Activated CD4-positive, alpha-beta T cell treated with anti-CD3 and anti-CD28 coated beads for 36 hours (primary cell): ENCODE measurements at regions not wholly inside any gene's neighbourhood (a gene's known extent, or its start where the extent isn't known, plus 50 kb on each side); places are given as distances from the start of the nearest gene placed in this dataset.

Experiments used
- ATAC-seq: fragments of 200-7000 bp; cut with Tn5 transposase; one replicate; pipeline ENCODE4 v1.10.0; 2021; ENCODE audit warnings: mild to moderate bottlenecking, moderate library complexity
- CTCF ChIA-PET: fragments of 350-600 bp; sonication (Branson Sonifier 250); formaldehyde crosslinking; loops from one replicate; lab custom pipeline; 2021; ENCODE audit warnings: antibody characterized with exemption; lab: Charles Lee
- POLR2A ChIA-PET: fragments of 350-600 bp; sonication (Branson Sonifier 250); formaldehyde crosslinking; loops from one replicate; lab custom pipeline; 2021; ENCODE audit warnings: antibody characterized with exemption, inconsistent platforms; lab: Charles Lee
- DNase-seq: peaks from one replicate; pipeline ENCODE4 v3.0.0-alpha.2; 2020
- H3K27ac Mint-ChIP-seq: one replicate; pipeline ENCODE4 v1.8.0; 2021; ENCODE audit warnings: mixed read lengths
- H3K27me3 Mint-ChIP-seq: one replicate; pipeline ENCODE4 v1.8.0; 2021; ENCODE audit warnings: mixed read lengths
- H3K36me3 Mint-ChIP-seq: one replicate; pipeline ENCODE4 v1.8.0; 2021; ENCODE audit warnings: low read depth, mixed read lengths
- H3K4me1 Mint-ChIP-seq: one replicate; pipeline ENCODE4 v1.8.0; 2021; ENCODE audit warnings: mixed read lengths
- H3K4me3 Mint-ChIP-seq: one replicate; pipeline ENCODE4 v1.8.0; 2021; ENCODE audit warnings: mild to moderate bottlenecking, moderate library complexity, mixed read lengths
- H3K9me3 Mint-ChIP-seq: one replicate; pipeline ENCODE4 v1.8.0; 2021; ENCODE audit warnings: low read depth, mixed read lengths
- intact Hi-C, 2 experiments: fragments of 100-400 bp; cut with DNase I in 1 of 2; cut with micrococcal nuclease in 1 of 2; formaldehyde crosslinking; loops; one replicate each; pipeline versions ENCODE4 v1.14.2 to v1.15.1; 2022 to 2024; cut with DNase I, micrococcal nuclease

GRCh38 chr16:86672179-86672863 is 94.0 kb downstream of the FOXL1 start:
- POLR2A ChIA-PET: no interaction called here
- Mint-ChIP-seq H3K36me3 (no peaks in the 10 kb centered on the region), H3K27me3 (peaks cover 14% of the 10 kb centered on the region), H3K4me1 (peaks cover 5% of the 10 kb centered on the region), H3K4me3 (no peak overlapping the region), H3K27ac (no peak overlapping the region), H3K9me3 (no peaks in the 10 kb centered on the region)
- CTCF ChIA-PET: no interaction called here
- DNase-seq (no peak), ATAC-seq (no peak)
- intact Hi-C loops: no loop called here

- DNase-seq (no peak), ATAC-seq (no peak)
- CTCF ChIA-PET: no interaction called here
- H3K27me3 Mint-ChIP-seq: peaks cover 10% of the 10 kb centered on the region
- intact Hi-C loops: no loop called here
- no peaks in the 10 kb centered on the region for H3K9me3 Mint-ChIP-seq
- H3K4me3 Mint-ChIP-seq: no peak overlapping the region
- no peak overlapping the region for H3K27ac Mint-ChIP-seq
- peaks cover 5% of the 10 kb centered on the region for H3K4me1 Mint-ChIP-seq
- POLR2A ChIA-PET: no interaction called here
- H3K36me3 Mint-ChIP-seq: no peaks in the 10 kb centered on the region
Measured at GRCh38 chr16:86673090-86673955, 95.0 kb downstream of the FOXL1 start.

GRCh38 chr16:86673956-86674453 is 95.7 kb downstream of the FOXL1 start:
- intact Hi-C loops: no loop called here
- no peak for DNase-seq
- H3K27me3 Mint-ChIP-seq: peaks cover 5% of the 10 kb centered on the region
- POLR2A ChIA-PET: no interaction called here
- peaks cover under 1% of the 10 kb centered on the region for H3K4me1 Mint-ChIP-seq
- H3K9me3 Mint-ChIP-seq: no peaks in the 10 kb centered on the region
- H3K27ac Mint-ChIP-seq: no peak overlapping the region
- H3K36me3 Mint-ChIP-seq: no peaks in the 10 kb centered on the region
- ATAC-seq: no peak
- CTCF ChIA-PET: no interaction called here
- H3K4me3 Mint-ChIP-seq: no peak overlapping the region

- POLR2A ChIA-PET: no interaction called here
- Mint-ChIP-seq H3K4me1 (no peaks in the 10 kb centered on the region), H3K36me3 (no peaks in the 10 kb centered on the region), H3K9me3 (peaks cover 2% of the 10 kb centered on the region), H3K4me3 (no peak overlapping the region), H3K27me3 (peaks cover 6% of the 10 kb centered on the region), H3K27ac (no peak overlapping the region)
- no peak for ATAC-seq
- CTCF ChIA-PET: no interaction called here
- intact Hi-C loops: no loop called here
- no peak for DNase-seq
Measured at GRCh38 chr16:86676254-86676670, 97.9 kb downstream of the FOXL1 start.

- Mint-ChIP-seq H3K27me3 (peaks cover 16% of the 10 kb centered on the region), H3K4me3 (no peak overlapping the region), H3K36me3 (no peaks in the 10 kb centered on the region), H3K9me3 (peaks cover 2% of the 10 kb centered on the region), H3K4me1 (no peaks in the 10 kb centered on the region), H3K27ac (no peak overlapping the region)
- no peak for ATAC-seq
- intact Hi-C loops: no loop called here
- ChIA-PET CTCF (no interaction called here), POLR2A (interaction anchor here (0.7 kb wide), 1 partner anchor 15 kb away, joined by 3 read pairs; no protein-coding TSS in a partner anchor)
- DNase-seq: no peak
Measured at GRCh38 chr16:86679490-86679889, 101.1 kb downstream of the FOXL1 start.

GRCh38 chr16:86680162-86680561 is 101.8 kb downstream of the FOXL1 start:
- Mint-ChIP-seq H3K27me3 (peaks cover 16% of the 10 kb centered on the region), H3K36me3 (no peaks in the 10 kb centered on the region), H3K4me1 (no peaks in the 10 kb centered on the region), H3K9me3 (peaks cover 2% of the 10 kb centered on the region), H3K4me3 (no peak overlapping the region), H3K27ac (no peak overlapping the region)
- ChIA-PET POLR2A (no interaction called here), CTCF (no interaction called here)
- DNase-seq (no peak), ATAC-seq (no peak)
- intact Hi-C loops: no loop called here

- CTCF ChIA-PET: no interaction called here
- intact Hi-C loops: no loop called here
- H3K27me3 Mint-ChIP-seq: peaks cover 16% of the 10 kb centered on the region
- DNase-seq (no peak), ATAC-seq (no peak)
- H3K9me3 Mint-ChIP-seq: peaks cover 2% of the 10 kb centered on the region
- no peaks in the 10 kb centered on the region for H3K4me1 Mint-ChIP-seq
- H3K36me3 Mint-ChIP-seq: no peaks in the 10 kb centered on the region
- POLR2A ChIA-PET: no interaction called here
- no peak overlapping the region for H3K27ac Mint-ChIP-seq
- no peak overlapping the region for H3K4me3 Mint-ChIP-seq
Measured at GRCh38 chr16:86680661-86681030, 102.3 kb downstream of the FOXL1 start.

GRCh38 chr16:86681031-86681756 is 102.8 kb downstream of the FOXL1 start:
- H3K27ac Mint-ChIP-seq: no peak overlapping the region
- H3K4me3 Mint-ChIP-seq: no peak overlapping the region
- H3K27me3 Mint-ChIP-seq: peaks cover 16% of the 10 kb centered on the region
- CTCF ChIA-PET: interaction anchor here (0.7 kb wide), 1 partner anchor 16 kb away, joined by 4 read pairs; no protein-coding TSS in a partner anchor
- H3K9me3 Mint-ChIP-seq: peaks cover 2% of the 10 kb centered on the region
- intact Hi-C loops: no loop called here
- H3K36me3 Mint-ChIP-seq: no peaks in the 10 kb centered on the region
- DNase-seq: no peak
- POLR2A ChIA-PET: no interaction called here
- ATAC-seq: no peak
- H3K4me1 Mint-ChIP-seq: no peaks in the 10 kb centered on the region

- CTCF ChIA-PET: interaction anchor here (0.7 kb wide), 1 partner anchor 17 kb away, joined by 4 read pairs; no protein-coding TSS in a partner anchor
- H3K4me3 Mint-ChIP-seq: no peak overlapping the region
Measured at GRCh38 chr16:86681757-86682106, 103.4 kb downstream of the FOXL1 start.

GRCh38 chr16:86682219-86682904 is 104.0 kb downstream of the FOXL1 start:
- Mint-ChIP-seq H3K36me3 (no peaks in the 10 kb centered on the region), H3K4me3 (no peak overlapping the region), H3K27me3 (peaks cover 16% of the 10 kb centered on the region), H3K27ac (no peak overlapping the region), H3K4me1 (no peaks in the 10 kb centered on the region), H3K9me3 (peaks cover 2% of the 10 kb centered on the region)
- DNase-seq (no peak), ATAC-seq (no peak)
- ChIA-PET POLR2A (no interaction called here), CTCF (interaction anchor here (0.7 kb wide), 1 partner anchor 17 kb away, joined by 4 read pairs; no protein-coding TSS in a partner anchor)
- intact Hi-C loops: no loop called here

More at GRCh38 chr16:86681757-86682106, 103.4 kb downstream of the FOXL1 start:
- no peak for ATAC-seq
- no peak overlapping the region for H3K27ac Mint-ChIP-seq
- intact Hi-C loops: no loop called here
- no peak for DNase-seq
- POLR2A ChIA-PET: no interaction called here
- H3K9me3 Mint-ChIP-seq: peaks cover 2% of the 10 kb centered on the region
- no peaks in the 10 kb centered on the region for H3K36me3 Mint-ChIP-seq
- H3K4me1 Mint-ChIP-seq: no peaks in the 10 kb centered on the region
- H3K27me3 Mint-ChIP-seq: peaks cover 16% of the 10 kb centered on the region
